ENCODE measurements at regions not wholly inside any gene's neighbourhood (a gene's known extent, or its start where the extent isn't known, plus 50 kb on each side); places are given as distances from the start of the nearest gene placed in this dataset.

DNA sequence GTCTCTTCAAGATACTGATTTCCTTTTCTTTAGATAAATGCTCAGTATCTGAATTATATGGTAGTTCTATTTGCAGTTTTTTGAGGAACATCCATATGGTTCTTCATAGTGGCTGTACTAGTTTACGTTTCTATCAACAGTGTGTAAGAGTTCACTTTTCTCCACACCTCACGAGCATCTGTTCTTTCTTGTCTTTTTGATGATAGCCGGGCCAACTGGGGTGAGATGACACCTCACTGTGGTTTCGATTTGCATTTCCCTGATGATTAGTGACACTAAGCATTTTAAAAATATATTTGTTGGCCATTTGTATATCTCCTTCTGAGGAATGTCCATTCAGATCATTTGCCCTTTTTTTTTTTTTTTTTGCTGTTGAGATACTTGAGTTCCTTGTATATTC is 458.8 kb downstream of the SETBP1 start:
- DNase-seq (ENCODE audit: low read depth): no peak
- no peak overlapping the region for H3K4me3 ChIP-seq (ENCODE audit: control insufficient read depth, low read depth, low read length)
- TF ChIP-seq, protein P1, sequence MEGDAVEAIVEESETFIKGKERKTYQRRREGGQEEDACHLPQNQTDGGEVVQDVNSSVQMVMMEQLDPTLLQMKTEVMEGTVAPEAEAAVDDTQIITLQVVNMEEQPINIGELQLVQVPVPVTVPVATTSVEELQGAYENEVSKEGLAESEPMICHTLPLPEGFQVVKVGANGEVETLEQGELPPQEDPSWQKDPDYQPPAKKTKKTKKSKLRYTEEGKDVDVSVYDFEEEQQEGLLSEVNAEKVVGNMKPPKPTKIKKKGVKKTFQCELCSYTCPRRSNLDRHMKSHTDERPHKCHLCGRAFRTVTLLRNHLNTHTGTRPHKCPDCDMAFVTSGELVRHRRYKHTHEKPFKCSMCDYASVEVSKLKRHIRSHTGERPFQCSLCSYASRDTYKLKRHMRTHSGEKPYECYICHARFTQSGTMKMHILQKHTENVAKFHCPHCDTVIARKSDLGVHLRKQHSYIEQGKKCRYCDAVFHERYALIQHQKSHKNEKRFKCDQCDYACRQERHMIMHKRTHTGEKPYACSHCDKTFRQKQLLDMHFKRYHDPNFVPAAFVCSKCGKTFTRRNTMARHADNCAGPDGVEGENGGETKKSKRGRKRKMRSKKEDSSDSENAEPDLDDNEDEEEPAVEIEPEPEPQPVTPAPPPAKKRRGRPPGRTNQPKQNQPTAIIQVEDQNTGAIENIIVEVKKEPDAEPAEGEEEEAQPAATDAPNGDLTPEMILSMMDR (conservative IDR thresholded peaks at IDR 0.05; ENCODE audit: control insufficient read depth, insufficient read depth, low read depth, low read length): no peak

DNA sequence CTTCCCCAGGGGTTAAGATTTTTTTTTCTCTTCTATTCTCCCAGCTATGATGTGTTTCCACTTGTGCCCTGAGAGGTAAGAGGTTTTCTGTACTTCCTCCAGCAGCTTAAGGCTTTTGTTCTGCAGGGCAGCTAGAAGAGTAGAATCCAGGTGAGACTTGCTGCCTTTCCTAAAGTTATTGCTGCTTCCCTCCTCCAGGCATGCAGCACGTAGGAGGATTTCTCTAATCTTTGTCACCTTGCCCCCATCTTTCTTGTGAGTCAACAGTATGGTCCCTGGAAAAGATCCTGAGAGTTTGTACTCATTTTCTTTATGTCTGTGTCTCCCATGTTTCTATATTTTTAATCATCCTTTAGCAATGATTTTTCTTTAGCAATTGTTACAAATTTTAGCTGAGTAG is 462.2 kb downstream of the SETBP1 start:
- TF ChIP-seq, protein P1 (conservative IDR thresholded peaks at IDR 0.05; ENCODE audit: control insufficient read depth, insufficient read depth, low read depth, low read length): no peak
- H3K4me3 ChIP-seq (ENCODE audit: control insufficient read depth, low read depth, low read length): no peak overlapping the region
- no peak for DNase-seq (ENCODE audit: low read depth)

DNA sequence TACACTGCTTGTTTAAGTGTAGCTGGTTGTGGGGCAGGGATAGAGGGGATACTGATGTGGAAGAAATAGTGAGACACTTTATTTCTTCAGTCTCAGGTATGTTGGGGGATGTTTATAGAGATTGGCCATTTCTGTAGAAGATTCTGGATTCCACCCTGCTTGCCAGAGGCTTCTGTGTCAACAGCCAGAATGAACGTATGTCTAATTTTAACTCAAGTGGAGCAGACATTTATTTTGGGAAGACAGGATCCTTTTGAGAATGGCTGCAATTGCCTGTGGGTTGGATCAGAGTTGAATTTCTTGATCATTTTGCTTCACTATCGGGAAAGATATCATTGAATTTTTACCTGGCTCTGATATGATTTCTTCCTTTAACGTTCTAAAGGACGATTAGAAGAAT is 465.6 kb upstream of the SLC14A2 start:
- DNase-seq (ENCODE audit: low read depth): no peak
- no peak overlapping the region for H3K4me3 ChIP-seq (ENCODE audit: control insufficient read depth, low read depth, low read length)
- TF ChIP-seq, protein P1 (conservative IDR thresholded peaks at IDR 0.05; ENCODE audit: control insufficient read depth, insufficient read depth, low read depth, low read length): no peak

DNA sequence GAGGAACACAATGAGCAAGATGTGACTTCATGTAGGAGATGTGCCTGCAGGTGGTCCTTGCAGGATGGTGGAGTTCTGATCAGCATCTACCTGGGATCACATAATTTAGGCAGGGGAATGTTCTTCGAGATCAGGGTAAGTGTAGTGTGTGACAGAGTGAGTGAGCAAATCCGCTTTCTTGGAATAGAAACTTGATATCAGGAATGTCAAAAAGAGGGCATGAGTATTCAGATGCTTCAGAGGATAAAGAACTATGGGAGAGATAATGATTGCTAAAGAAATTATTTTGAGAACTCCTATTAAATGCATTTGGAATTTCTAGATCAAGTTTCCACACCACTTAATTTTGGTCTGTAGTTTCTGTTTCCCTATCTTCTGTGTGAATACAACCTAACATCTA is 463.6 kb upstream of the SLC14A2 start:
- H3K4me3 ChIP-seq (ENCODE audit: control insufficient read depth, low read depth, low read length): no peak overlapping the region
- TF ChIP-seq, protein P1 (conservative IDR thresholded peaks at IDR 0.05; ENCODE audit: control insufficient read depth, insufficient read depth, low read depth, low read length): no peak
- no peak for DNase-seq (ENCODE audit: low read depth)

DNA sequence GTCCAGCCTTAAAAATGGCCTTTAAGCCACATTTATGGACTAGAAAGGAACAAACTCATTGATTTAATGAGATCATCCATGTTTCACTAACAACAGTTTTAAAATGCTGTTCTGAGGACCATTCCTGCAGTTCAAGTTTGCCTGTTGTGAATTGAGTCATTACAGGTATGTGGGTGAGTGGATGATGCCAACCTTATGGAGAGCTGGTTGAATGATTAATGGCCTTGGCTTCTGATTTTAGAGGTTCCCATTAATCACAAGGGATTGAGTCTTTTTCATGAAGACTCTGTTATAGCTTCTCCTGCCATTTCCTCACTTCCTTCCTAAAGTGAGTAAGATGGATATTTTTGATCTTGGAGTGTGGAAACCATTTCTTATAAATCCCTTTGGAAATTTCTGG is 459.8 kb upstream of the SLC14A2 start:
- no peak for DNase-seq (ENCODE audit: low read depth)
- TF ChIP-seq, protein P1 (conservative IDR thresholded peaks at IDR 0.05; ENCODE audit: control insufficient read depth, insufficient read depth, low read depth, low read length): no peak
- no peak overlapping the region for H3K4me3 ChIP-seq (ENCODE audit: control insufficient read depth, low read depth, low read length)

DNA sequence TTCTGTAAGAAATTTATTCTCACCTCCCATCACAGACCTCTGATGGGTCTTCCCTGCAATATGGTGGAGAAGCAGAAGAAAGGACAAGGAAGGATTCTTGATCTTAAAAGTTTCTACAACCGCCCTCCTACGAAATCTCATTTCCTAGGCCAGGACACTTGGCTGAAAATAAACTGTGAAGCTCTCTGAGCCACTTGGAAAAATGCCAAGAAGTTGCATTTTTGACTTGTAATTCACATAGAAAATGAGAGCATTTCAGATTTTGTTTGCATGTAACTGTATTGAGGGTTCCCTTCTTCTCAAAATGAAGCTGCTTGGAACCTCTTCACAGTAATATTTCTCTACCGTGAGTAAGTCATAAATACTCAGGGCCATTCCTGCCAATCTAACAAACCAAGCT is 458.3 kb upstream of the SLC14A2 start:
- H3K4me3 ChIP-seq (ENCODE audit: control insufficient read depth, low read depth, low read length): no peak overlapping the region
- DNase-seq (ENCODE audit: low read depth): peak; percentile 67
- TF ChIP-seq, protein P1 (conservative IDR thresholded peaks at IDR 0.05; ENCODE audit: control insufficient read depth, insufficient read depth, low read depth, low read length): no peak

DNA sequence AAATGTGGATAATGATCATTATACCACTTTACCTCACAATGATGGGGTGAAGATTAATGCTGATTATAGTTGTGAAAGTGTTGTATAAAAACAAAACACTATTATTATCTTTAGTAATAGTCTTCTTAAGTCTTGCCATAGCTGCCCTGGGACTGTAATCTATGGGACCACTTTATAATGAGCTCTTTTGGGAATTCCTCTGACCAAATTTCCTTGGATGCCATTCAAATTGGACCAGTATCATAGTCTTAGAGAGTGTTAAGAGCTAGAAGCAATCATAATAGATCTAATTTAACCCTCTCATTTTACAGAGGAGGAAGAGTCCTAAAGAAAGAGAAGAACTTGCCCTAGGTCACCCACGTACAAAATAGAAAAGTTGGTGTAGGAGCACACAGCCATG is 457.7 kb upstream of the SLC14A2 start:
- DNase-seq (ENCODE audit: low read depth): no peak

More for the DNA sequence above, 457.7 kb upstream of the SLC14A2 start:
- TF ChIP-seq, protein P1 (conservative IDR thresholded peaks at IDR 0.05; ENCODE audit: control insufficient read depth, insufficient read depth, low read depth, low read length): no peak
- H3K4me3 ChIP-seq (ENCODE audit: control insufficient read depth, low read depth, low read length): no peak overlapping the region
